Activated CD8-positive, alpha-beta T cell treated with anti-CD3 and anti-CD28 coated beads, Interleukin-2, amount 10 ng/mL, durations not matched to agents 7 days and 5 days (primary cell): ENCODE measurements at regions not wholly inside any gene's neighbourhood (a gene's known extent, or its start where the extent isn't known, plus 50 kb on each side); places are given as distances from the start of the nearest gene placed in this dataset.

Source experiments
- ATAC-seq: fragments of 150-1000 bp; cut with Tn5 transposase; one replicate; pipeline ENCODE4 v1.10.0; 2021; ENCODE audit warnings: moderate library complexity
- CTCF ChIA-PET: fragments of 350-600 bp; sonication (Branson Sonifier 250); formaldehyde crosslinking; loops from one replicate; lab custom pipeline; 2021; ENCODE audit warnings: antibody characterized with exemption; lab: Charles Lee
- POLR2A ChIA-PET: fragments of 350-600 bp; sonication (Branson Sonifier 250); formaldehyde crosslinking; loops from one replicate; lab custom pipeline; 2021; ENCODE audit warnings: antibody characterized with exemption; lab: Charles Lee
- DNase-seq: peaks from one replicate; pipeline ENCODE4 v3.0.0-alpha.2; 2020
- H3K27ac Mint-ChIP-seq: one replicate; pipeline ENCODE4 v1.8.0; 2021; ENCODE audit warnings: mild to moderate bottlenecking, mixed read lengths
- H3K27me3 Mint-ChIP-seq: one replicate; pipeline ENCODE4 v1.8.0; 2021; ENCODE audit warnings: low read depth, mixed read lengths
- H3K36me3 Mint-ChIP-seq: one replicate; pipeline ENCODE4 v1.8.0; 2021; ENCODE audit warnings: low read depth, mixed read lengths
- H3K4me1 Mint-ChIP-seq: one replicate; pipeline ENCODE4 v1.8.0; 2021; ENCODE audit warnings: low read depth, mixed read lengths
- H3K4me3 Mint-ChIP-seq: one replicate; pipeline ENCODE4 v1.8.0; 2021; ENCODE audit warnings: mild to moderate bottlenecking, mixed read lengths
- H3K9me3 Mint-ChIP-seq: one replicate; pipeline ENCODE4 v1.8.0; 2022; ENCODE audit warnings: mixed read lengths; ENCODE audit not compliant: insufficient read depth

DNA sequence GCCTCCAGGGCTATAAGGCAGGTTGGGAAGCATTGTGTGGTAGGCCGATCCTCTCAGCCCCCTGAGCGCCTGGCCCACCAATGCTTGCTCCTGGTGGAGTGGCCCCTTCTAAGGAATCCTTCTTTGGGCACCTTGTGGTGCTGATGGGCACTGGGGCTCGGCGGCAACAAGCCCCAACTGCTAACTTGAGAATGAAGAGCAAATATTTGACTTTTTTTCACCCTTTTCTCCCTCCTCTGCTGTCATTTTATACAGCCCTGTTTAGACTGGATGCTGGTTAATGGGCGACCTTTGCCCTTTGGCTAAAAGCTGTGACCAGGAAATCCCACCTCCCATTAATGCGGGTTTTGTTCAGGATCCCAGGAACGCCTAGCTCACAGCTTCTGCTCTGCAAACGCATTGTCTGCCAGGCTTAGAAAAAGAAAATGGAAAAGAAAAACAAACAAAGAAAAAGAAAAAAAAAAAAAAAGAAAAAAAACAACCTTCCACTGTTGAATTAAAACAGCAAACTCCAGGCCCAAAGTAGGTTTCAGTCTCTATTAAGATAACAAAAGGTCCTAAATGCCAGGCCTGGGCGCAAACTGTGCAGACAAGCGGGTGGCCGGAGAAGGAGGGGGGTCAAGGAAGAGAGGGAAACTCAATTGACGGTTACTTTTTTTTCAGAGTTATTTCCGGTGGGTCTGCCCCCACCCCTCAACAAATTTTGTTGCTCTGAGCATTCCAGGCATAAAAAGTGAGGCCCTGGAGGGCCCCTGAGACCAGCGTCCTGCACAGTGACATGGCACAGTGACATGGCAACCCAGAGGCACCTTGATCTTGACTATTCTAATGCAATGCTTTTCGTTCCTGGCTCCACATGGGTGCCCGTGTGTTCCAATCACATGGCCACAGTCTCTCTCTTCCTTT is 301.4 kb downstream of the MAF start:
- DNase-seq (no peak), ATAC-seq (no peak)
- POLR2A ChIA-PET, result no interaction called here
- H3K27ac Mint-ChIP-seq, result no peak overlapping the region
- H3K36me3 Mint-ChIP-seq, result no peaks in the 10 kb centered on the region
- H3K9me3 Mint-ChIP-seq, result no peaks in the 10 kb centered on the region
- H3K27me3 Mint-ChIP-seq, result peaks cover 27% of the 10 kb centered on the region
- CTCF ChIA-PET, result no interaction called here
- H3K4me1 Mint-ChIP-seq, result peaks cover 13% of the 10 kb centered on the region
- no peak overlapping the region for H3K4me3 Mint-ChIP-seq

DNA sequence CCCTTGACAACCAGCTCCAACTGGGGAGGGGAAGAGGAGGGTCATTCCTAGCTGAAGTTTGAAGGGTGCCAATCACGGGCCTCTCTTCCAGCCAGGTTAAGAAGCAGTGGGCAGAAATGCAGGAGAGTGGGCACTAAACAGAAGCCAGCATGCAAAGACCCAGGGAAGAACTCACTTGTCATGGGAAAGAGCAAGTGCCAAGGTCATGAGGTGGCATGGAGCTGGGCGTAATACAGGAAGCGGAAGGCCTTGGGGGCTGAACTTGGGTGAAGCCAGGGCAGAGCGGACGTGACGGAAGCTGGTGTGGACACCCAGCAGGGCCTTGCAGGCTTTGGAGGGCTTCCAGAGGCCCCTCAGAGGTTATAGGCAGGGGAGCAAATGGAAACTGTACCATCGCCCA is 302.1 kb downstream of the MAF start:
- H3K4me1 Mint-ChIP-seq, result peaks cover 13% of the 10 kb centered on the region
- CTCF ChIA-PET, result no interaction called here
- H3K36me3 Mint-ChIP-seq, result no peaks in the 10 kb centered on the region
- ATAC-seq, result no peak
- peaks cover 26% of the 10 kb centered on the region for H3K27me3 Mint-ChIP-seq
- no peak overlapping the region for H3K4me3 Mint-ChIP-seq
- POLR2A ChIA-PET, result no interaction called here
- H3K27ac Mint-ChIP-seq, result peak overlapping the region; percentile 9
- DNase-seq, result no peak
- H3K9me3 Mint-ChIP-seq, result no peaks in the 10 kb centered on the region

DNA sequence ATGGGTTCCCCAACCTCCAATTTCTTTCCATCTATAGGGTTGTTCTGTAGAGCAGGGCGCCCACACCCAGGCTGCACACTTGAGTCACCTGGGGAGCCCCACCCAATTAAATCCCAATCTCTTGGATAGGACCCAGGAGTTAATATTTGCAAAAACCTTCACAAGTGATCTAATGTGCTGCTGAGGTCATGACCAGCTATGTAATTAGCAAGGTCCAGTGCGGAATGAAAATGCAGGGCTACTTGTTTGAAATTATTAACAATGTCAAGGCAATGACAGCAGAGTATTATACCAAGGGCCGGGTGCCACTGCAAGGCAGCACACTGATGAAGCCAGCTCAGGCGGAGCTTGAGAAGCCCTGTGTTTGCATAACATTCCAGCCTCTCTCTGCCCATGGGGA is 302.7 kb downstream of the MAF start:
- CTCF ChIA-PET, result no interaction called here
- Mint-ChIP-seq H3K4me3 (no peak overlapping the region), H3K36me3 (no peaks in the 10 kb centered on the region), H3K27ac (no peak overlapping the region), H3K9me3 (no peaks in the 10 kb centered on the region), H3K27me3 (peaks cover 21% of the 10 kb centered on the region), H3K4me1 (peaks cover 13% of the 10 kb centered on the region)
- POLR2A ChIA-PET, result no interaction called here
- no peak for DNase-seq
- ATAC-seq, result no peak

DNA sequence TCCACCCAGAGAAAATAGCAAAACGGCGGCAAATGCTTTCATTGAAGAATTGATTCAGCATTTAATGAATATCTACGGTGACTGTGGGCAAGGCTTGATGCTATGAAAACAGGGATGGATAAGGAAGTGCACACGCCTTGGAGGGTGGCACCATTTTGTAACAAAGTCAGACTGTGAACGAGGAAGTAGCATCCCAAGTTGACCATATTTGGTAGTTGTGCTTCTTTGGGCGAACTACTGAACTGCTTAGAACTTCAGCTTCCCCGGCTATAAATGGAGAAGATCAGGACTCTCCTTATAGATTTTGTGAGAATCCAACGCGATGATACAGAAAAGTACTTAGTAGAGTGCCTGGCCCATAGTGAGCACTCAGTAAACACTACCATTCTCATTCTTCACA is 303.2 kb downstream of the MAF start:
- ATAC-seq (no peak), DNase-seq (no peak)
- CTCF ChIA-PET, result no interaction called here
- H3K4me1 Mint-ChIP-seq, result peaks cover 13% of the 10 kb centered on the region
- POLR2A ChIA-PET, result no interaction called here
- no peaks in the 10 kb centered on the region for H3K9me3 Mint-ChIP-seq
- H3K4me3 Mint-ChIP-seq, result no peak overlapping the region
- no peak overlapping the region for H3K27ac Mint-ChIP-seq
- H3K36me3 Mint-ChIP-seq, result no peaks in the 10 kb centered on the region
- peaks cover 19% of the 10 kb centered on the region for H3K27me3 Mint-ChIP-seq

DNA sequence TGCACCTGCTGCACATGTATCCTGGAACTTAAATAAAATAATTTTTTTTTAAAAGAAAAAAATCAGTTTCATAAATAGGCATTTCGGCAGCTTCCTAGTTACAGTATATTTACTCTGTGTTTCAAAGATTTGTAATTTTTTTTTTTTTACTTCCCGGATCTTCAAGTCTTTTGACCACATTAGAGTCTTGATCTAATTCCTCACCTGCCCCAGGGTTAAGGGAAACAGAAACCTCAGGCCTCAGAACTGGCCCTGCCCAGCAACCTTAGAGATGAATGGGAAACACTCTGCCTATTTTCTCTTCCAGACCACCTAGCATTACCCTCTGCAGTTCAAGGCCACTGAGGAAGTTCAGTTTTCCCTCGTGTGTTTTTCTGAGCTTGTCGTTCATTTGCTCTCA is 304.0 kb downstream of the MAF start:
- H3K36me3 Mint-ChIP-seq, result no peaks in the 10 kb centered on the region
- DNase-seq, result no peak
- no peak for ATAC-seq
- H3K27ac Mint-ChIP-seq, result peak overlapping the region; percentile 36
- H3K4me1 Mint-ChIP-seq, result peaks cover 13% of the 10 kb centered on the region
- POLR2A ChIA-PET, result no interaction called here
- no peak overlapping the region for H3K4me3 Mint-ChIP-seq
- H3K9me3 Mint-ChIP-seq, result no peaks in the 10 kb centered on the region
- peaks cover 22% of the 10 kb centered on the region for H3K27me3 Mint-ChIP-seq
- CTCF ChIA-PET, result no interaction called here

DNA sequence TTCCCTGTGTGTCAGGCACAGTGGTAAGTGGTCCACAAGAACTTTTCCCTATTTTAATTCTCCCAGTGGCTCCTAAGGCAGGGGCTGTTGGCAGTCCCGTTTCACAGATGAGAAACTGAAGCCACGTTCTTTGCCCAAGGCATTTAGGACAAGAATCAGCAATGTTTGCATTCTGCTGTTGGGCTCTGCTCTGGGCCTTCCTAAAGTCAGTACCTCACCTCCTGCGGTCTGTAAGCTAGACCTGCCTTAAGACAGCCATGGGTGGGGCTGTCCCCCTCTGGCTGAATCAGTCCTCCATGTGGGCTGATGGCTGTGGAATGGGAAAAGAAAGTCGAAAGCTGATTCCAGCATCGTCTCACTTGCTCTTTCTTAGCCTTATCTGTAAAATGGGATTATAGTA is 304.8 kb downstream of the MAF start:
- DNase-seq, result no peak
- Mint-ChIP-seq H3K4me1 (peaks cover 13% of the 10 kb centered on the region), H3K9me3 (no peaks in the 10 kb centered on the region), H3K27me3 (peaks cover 21% of the 10 kb centered on the region), H3K4me3 (no peak overlapping the region), H3K36me3 (no peaks in the 10 kb centered on the region), H3K27ac (no peak overlapping the region)
- ChIA-PET POLR2A (no interaction called here), CTCF (interaction anchor here (0.6 kb wide), 1 partner anchor 8 kb away, joined by 3 read pairs; no protein-coding TSS in a partner anchor)
- ATAC-seq, result no peak

DNA sequence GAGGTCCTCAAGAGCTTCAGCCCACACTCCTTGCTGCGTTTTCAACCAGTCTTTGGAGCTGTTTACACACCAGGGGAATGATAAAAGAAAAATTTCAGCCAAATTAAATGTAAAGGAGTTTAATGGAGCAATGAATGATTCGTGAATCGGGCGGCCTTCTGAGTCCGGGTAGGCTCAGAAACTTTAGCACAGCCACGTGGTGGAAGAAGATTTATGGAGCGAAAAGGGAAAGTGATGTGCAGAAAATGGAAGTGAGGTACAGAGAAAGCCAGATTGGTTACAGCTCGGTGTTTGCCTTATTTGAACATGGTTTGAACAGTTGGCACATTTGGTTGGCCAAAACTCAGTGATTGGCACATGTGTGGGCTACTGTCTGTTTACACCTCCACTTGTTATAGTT is 305.4 kb downstream of the MAF start:
- Mint-ChIP-seq H3K4me1 (peaks cover 13% of the 10 kb centered on the region), H3K27ac (no peak overlapping the region), H3K4me3 (no peak overlapping the region), H3K36me3 (no peaks in the 10 kb centered on the region), H3K27me3 (peaks cover 20% of the 10 kb centered on the region), H3K9me3 (no peaks in the 10 kb centered on the region)
- POLR2A ChIA-PET, result interaction anchor here (0.5 kb wide), 1 partner anchor 205 kb away, joined by 3 read pairs; no protein-coding TSS in a partner anchor
- CTCF ChIA-PET, result interaction anchor here (0.6 kb wide), 1 partner anchor 8 kb away, joined by 3 read pairs; no protein-coding TSS in a partner anchor
- ATAC-seq (no peak), DNase-seq (no peak)

DNA sequence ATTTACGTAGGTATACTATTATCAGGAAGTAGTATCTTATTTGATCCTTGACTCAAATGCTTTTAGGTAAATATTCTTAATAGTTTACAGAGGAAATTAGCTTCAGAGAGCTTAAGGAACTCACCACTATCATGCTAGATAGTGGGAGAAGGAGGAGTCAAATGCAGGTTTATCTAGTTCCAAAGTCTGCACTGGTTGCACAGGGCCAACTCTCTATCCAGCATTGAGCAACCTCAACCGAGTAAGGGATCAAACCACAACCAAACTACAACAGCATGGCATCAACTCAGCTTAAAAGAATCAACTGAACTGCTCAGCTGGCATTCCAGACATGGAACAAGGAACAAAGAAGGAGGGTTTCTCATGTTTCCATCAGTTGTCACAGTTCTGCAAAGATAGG is 306.0 kb downstream of the MAF start:
- peaks cover 13% of the 10 kb centered on the region for H3K4me1 Mint-ChIP-seq
- ChIA-PET CTCF (no interaction called here), POLR2A (no interaction called here)
- no peaks in the 10 kb centered on the region for H3K9me3 Mint-ChIP-seq
- H3K4me3 Mint-ChIP-seq, result no peak overlapping the region
- H3K27ac Mint-ChIP-seq, result no peak overlapping the region
- no peak for DNase-seq
- no peak for ATAC-seq
- peaks cover 20% of the 10 kb centered on the region for H3K27me3 Mint-ChIP-seq
- H3K36me3 Mint-ChIP-seq, result no peaks in the 10 kb centered on the region

DNA sequence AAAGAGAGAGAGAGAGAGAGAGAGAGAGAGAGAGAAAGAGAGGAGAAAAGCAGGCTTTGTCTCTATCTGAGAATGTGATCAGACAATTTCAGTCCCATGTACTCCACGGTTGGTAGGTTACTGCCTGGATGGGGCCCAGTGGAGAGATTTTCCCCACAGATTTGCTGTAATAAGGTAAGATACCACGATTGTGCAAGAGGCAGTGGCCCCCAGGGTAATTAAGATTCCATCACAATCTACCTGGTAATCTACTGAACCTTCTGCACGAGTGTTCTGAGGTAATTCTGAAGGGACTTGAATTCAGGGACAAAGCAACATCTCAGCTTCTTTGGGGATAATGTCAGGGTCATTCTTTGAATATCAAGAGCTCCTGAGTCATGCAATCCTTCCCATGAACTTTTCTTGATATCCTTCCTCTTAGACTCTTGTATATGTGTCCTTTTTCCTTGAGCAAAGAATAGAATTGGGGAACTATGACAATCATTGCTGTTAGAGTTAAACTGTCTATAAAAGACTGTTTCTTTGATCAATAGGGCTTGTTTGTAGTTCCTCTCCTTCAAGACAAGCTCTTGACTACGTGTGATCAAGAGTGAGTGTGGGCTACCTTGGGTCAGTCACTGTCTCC is 306.6 kb downstream of the MAF start:
- CTCF ChIA-PET, result no interaction called here
- no peak overlapping the region for H3K27ac Mint-ChIP-seq
- ATAC-seq (no peak), DNase-seq (no peak)
- no peaks in the 10 kb centered on the region for H3K9me3 Mint-ChIP-seq
- H3K27me3 Mint-ChIP-seq, result peaks cover 26% of the 10 kb centered on the region
- no peaks in the 10 kb centered on the region for H3K36me3 Mint-ChIP-seq
- H3K4me1 Mint-ChIP-seq, result peaks cover 13% of the 10 kb centered on the region
- POLR2A ChIA-PET, result no interaction called here
- no peak overlapping the region for H3K4me3 Mint-ChIP-seq

DNA sequence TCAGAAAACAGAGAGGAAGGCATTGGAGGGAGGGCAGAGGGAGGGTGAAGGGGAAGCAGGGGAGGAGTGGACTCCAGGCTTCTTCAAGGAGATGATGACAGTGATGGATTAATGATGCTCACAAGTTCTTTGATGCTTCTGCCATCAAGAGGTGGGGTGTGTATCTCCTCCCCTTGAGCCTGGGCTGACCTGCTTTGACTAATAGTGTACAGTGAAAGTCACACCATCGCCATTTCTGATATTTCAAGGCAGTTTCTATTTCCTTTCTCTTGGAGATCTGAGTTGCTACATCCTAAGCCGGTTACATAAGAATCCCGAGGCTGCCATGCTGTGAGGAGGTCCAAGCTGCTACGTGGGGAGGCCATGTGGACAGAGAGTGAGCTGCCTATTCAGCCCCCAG is 312.5 kb downstream of the MAF start:
- peaks cover 34% of the 10 kb centered on the region for H3K4me1 Mint-ChIP-seq
- no peak overlapping the region for H3K4me3 Mint-ChIP-seq
- peaks cover 18% of the 10 kb centered on the region for H3K27me3 Mint-ChIP-seq
- no peak for DNase-seq
- no peak for ATAC-seq
- ChIA-PET POLR2A (no interaction called here), CTCF (interaction anchor here (1.4 kb wide), 1 partner anchor 22 kb away, joined by 3 read pairs; no protein-coding TSS in a partner anchor)
- H3K27ac Mint-ChIP-seq, result no peak overlapping the region
- no peaks in the 10 kb centered on the region for H3K36me3 Mint-ChIP-seq
- no peaks in the 10 kb centered on the region for H3K9me3 Mint-ChIP-seq

DNA sequence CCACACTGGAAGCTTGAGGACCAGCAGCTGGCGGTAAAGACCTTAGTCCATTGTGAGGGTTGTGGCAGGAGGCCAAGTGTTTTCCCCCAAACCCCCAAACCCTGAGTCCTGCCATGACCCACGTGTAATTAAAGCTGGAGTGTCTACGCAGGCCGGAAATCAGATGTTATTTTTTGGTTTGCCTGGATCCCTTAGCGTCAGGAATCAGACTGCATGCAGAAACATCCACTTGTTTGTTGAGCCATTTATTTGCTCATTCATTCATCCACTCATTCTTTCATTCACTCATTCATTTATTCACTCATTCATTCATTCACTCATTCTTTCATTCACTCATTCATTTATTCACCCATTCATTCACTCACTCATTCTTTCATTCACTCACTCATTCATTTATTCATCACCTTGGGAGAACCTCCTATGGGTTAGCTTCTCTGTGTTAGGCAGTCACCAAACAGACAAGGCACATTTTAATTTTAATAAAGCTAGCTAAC is 313.1 kb downstream of the MAF start:
- no peaks in the 10 kb centered on the region for H3K36me3 Mint-ChIP-seq
- H3K4me3 Mint-ChIP-seq, result peak overlapping the region; percentile 20
- peaks cover 40% of the 10 kb centered on the region for H3K4me1 Mint-ChIP-seq
- ATAC-seq (no peak), DNase-seq (no peak)
- CTCF ChIA-PET, result interaction anchor here (0.7 to 1.4 kb wide), 2 partner anchors 8 to 21 kb away, joined by 3 read pairs; no protein-coding TSS in a partner anchor
- H3K9me3 Mint-ChIP-seq, result no peaks in the 10 kb centered on the region
- H3K27ac Mint-ChIP-seq, result peak overlapping the region; percentile 70
- H3K27me3 Mint-ChIP-seq, result peaks cover 16% of the 10 kb centered on the region
- POLR2A ChIA-PET, result interaction anchor here (1.7 kb wide), 1 partner anchor 17 kb away, joined by 3 read pairs; no protein-coding TSS in a partner anchor
